Esophagus muscularis mucosa (tissue), 4 donors: ENCODE measurements at regions not wholly inside any gene's neighbourhood (a gene's known extent, or its start where the extent isn't known, plus 50 kb on each side); places are given as distances from the start of the nearest gene placed in this dataset.

Experiments used
- DNase-seq: peaks from one replicate; pipeline ENCODE4 v3.0.0-alpha.2; 2017; ENCODE audit errors: extremely low spot score
- H3K27ac ChIP-seq, 4 donors: fragments of 200-600 bp; sonication (generic); replicated peaks in 1 of 4; 1 replicate in 3 of 4; 2 replicates in 1 of 4; pipeline ENCODE4 v1.5.1; 2016 to 2019; ENCODE audit warnings: mild to moderate bottlenecking in 1 of 4
- H3K27me3 ChIP-seq, 4 donors: fragments of 200-600 bp; sonication (generic); one replicate each; pipeline versions ENCODE4 v1.5.1 to v1.6.0; 2016 to 2019
- H3K36me3 ChIP-seq, 4 donors: fragments of 200-600 bp; sonication (generic); one replicate each; pipeline ENCODE4 v1.5.1; 2016 to 2019
- H3K4me1 ChIP-seq, 4 donors: fragments of 200-600 bp; sonication (generic); one replicate each; pipeline ENCODE4 v1.5.1; 2016 to 2019
- H3K4me3 ChIP-seq, 4 donors: fragments of 200-600 bp; sonication (generic); 1 replicate in 2 of 4; 2 replicates in 2 of 4; pipeline ENCODE4 v1.5.1; 2016 to 2019; ENCODE audit warnings: mild to moderate bottlenecking in 4 of 4, moderate library complexity in 1 of 4
- H3K9me3 ChIP-seq, 4 donors: fragments of 200-600 bp; sonication (generic); 1 replicate in 3 of 4; 2 replicates in 1 of 4; pipeline ENCODE4 v1.5.1; 2016 to 2019
- CTCF ChIP-seq, 3 experiments: fragments of 200-600 bp in 2 of 3; fragments of 450-650 bp in 1 of 3; sonication (generic) in 2 of 3; IDR thresholded peaks; one replicate each; pipeline ENCODE4 v1.5.1; 2017 to 2019; ENCODE audit warnings: antibody characterized with exemption in 3 of 3, mild to moderate bottlenecking in 2 of 3, moderate library complexity in 1 of 3
- EP300 ChIP-seq: sonication (generic); formaldehyde crosslinking; IDR thresholded peaks from one replicate; pipeline ENCODE4 v1.6.1; 2017; ENCODE audit warnings: antibody characterized with exemption
- POLR2A ChIP-seq: fragments of 450-650 bp; IDR thresholded peaks from one replicate; pipeline ENCODE4 v1.6.1; 2017; ENCODE audit warnings: antibody characterized with exemption, moderate library complexity, mild to moderate bottlenecking, low read depth
- POLR2AphosphoS5 ChIP-seq, 2 donors: sonication (generic); formaldehyde crosslinking; IDR thresholded peaks; one replicate each; pipeline ENCODE4 v1.6.1; 2017; ENCODE audit warnings: antibody characterized with exemption in 2 of 2
- WGBS: methylation state at CpG from one replicate; pipeline ENCODE4 v1.1.5; 2018; 5-methylcytosine and 5-hydroxymethylcytosine counted together
- intact Hi-C: fragments of 100-400 bp; cut with DNase I; formaldehyde crosslinking; loops from one replicate; pipeline ENCODE4 v1.15.1; 2023

GRCh38 chr1:218589487-218589886 lies 244.4 kb downstream of the TGFB2 start:
- 91% methylated on average over 6 of the region's 6 CpGs for WGBS
- Histone ChIP-seq H3K36me3 (no peaks in the 10 kb centered on the region), H3K9me3 (no peaks in the 10 kb centered on the region), H3K4me1 (peaks cover 0 to 25% (median 20%) of the 10 kb centered on the region in 4 donors), H3K4me3 (no peak overlapping the region), H3K27me3 (no peaks in the 10 kb centered on the region), H3K27ac (no peak overlapping the region)
- TF ChIP-seq EP300 (no peak), POLR2A (no peak), POLR2AphosphoS5 (IDR thresholded peaks at IDR 0.05) (no peak), CTCF (IDR thresholded peaks at IDR 0.05) (no peak)
- DNase-seq, result no peak
- intact Hi-C loops, result no loop called here

GRCh38 chr1:218591966-218592365 lies 246.8 kb downstream of the TGFB2 start:
- Histone ChIP-seq H3K27ac (no peak overlapping the region), H3K36me3 (no peaks in the 10 kb centered on the region), H3K27me3 (no peaks in the 10 kb centered on the region), H3K9me3 (no peaks in the 10 kb centered on the region), H3K4me3 (no peak overlapping the region), H3K4me1 (peaks cover 0 to 11% (median 8%) of the 10 kb centered on the region in 4 donors)
- intact Hi-C loops, result no loop called here
- DNase-seq, result no peak
- TF ChIP-seq POLR2A (no peak), EP300 (no peak), CTCF (IDR thresholded peaks at IDR 0.05) (no peak), POLR2AphosphoS5 (IDR thresholded peaks at IDR 0.05) (no peak)

GRCh38 chr1:218592688-218593087 lies 247.6 kb downstream of the TGFB2 start:
- WGBS, result 56% methylated on average over 2 of the region's 2 CpGs
- Histone ChIP-seq H3K4me3 (no peak overlapping the region), H3K4me1 (peaks cover 0 to 11% (median 8%) of the 10 kb centered on the region in 4 donors), H3K27ac (no peak overlapping the region), H3K9me3 (no peaks in the 10 kb centered on the region), H3K36me3 (no peaks in the 10 kb centered on the region), H3K27me3 (no peaks in the 10 kb centered on the region)
- intact Hi-C loops, result no loop called here
- no peak for DNase-seq
- no peak for TF ChIP-seq EP300
- TF ChIP-seq CTCF (IDR thresholded peaks at IDR 0.05), result no peak
- no peak for TF ChIP-seq POLR2AphosphoS5 (IDR thresholded peaks at IDR 0.05)
- no peak for TF ChIP-seq POLR2A

- no peaks in the 10 kb centered on the region for H3K27me3 ChIP-seq
- intact Hi-C loops, result no loop called here
- WGBS, result 88% methylated on average over 3 of the region's 3 CpGs
- no peak for DNase-seq
- TF ChIP-seq POLR2AphosphoS5 (IDR thresholded peaks at IDR 0.05) (no peak), CTCF (IDR thresholded peaks at IDR 0.05) (no peak), EP300 (no peak), POLR2A (no peak)
- H3K4me3 ChIP-seq, result no peak overlapping the region
- no peaks in the 10 kb centered on the region for H3K4me1 ChIP-seq
- H3K27ac ChIP-seq, result no peak overlapping the region
- H3K36me3 ChIP-seq, result no peaks in the 10 kb centered on the region
- H3K9me3 ChIP-seq, result no peaks in the 10 kb centered on the region
Measured at GRCh38 chr1:218600968-218601367, 255.8 kb downstream of the TGFB2 start.

GRCh38 chr1:218604217-218604616 lies 259.1 kb downstream of the TGFB2 start:
- WGBS, result 100% methylated on average over 1 of the region's 1 CpG
- no peaks in the 10 kb centered on the region for H3K4me1 ChIP-seq

More at GRCh38 chr1:218604217-218604616, 259.1 kb downstream of the TGFB2 start:
- DNase-seq, result no peak
- intact Hi-C loops, result no loop called here
- Histone ChIP-seq H3K4me3 (no peak overlapping the region), H3K36me3 (no peaks in the 10 kb centered on the region), H3K27me3 (no peaks in the 10 kb centered on the region), H3K9me3 (peaks cover 0 to 13% (median 4%) of the 10 kb centered on the region in 4 donors), H3K27ac (no peak overlapping the region)
- TF ChIP-seq POLR2AphosphoS5 (IDR thresholded peaks at IDR 0.05), result no peak
- no peak for TF ChIP-seq EP300
- TF ChIP-seq POLR2A, result no peak
- TF ChIP-seq CTCF (IDR thresholded peaks at IDR 0.05), result no peak
